Peyer's patch (tissue), 4 donors: ENCODE measurements at regions not wholly inside any gene's neighbourhood (a gene's known extent, or its start where the extent isn't known, plus 50 kb on each side); places are given as distances from the start of the nearest gene placed in this dataset.

Experiments
- POLR2A ChIP-seq, 2 donors: fragments of 450-650 bp; IDR thresholded peaks; one replicate each; pipeline ENCODE4 v1.5.1; 2017; ENCODE audit warnings: antibody characterized with exemption in 2 of 2, mild to moderate bottlenecking in 2 of 2, moderate library complexity in 2 of 2
- TF ChIP-seq, protein P1 (sequence below), 6 experiments: fragments of 450-650 bp in 4 of 6; fragments of 200-600 bp in 2 of 6; sonication (generic) in 1 of 6; IDR thresholded peaks; one replicate each; pipeline ENCODE4 v1.5.1; 2017 to 2019; ENCODE audit warnings: antibody characterized with exemption in 6 of 6, mild to moderate bottlenecking in 3 of 6, moderate library complexity in 1 of 6

DNA sequence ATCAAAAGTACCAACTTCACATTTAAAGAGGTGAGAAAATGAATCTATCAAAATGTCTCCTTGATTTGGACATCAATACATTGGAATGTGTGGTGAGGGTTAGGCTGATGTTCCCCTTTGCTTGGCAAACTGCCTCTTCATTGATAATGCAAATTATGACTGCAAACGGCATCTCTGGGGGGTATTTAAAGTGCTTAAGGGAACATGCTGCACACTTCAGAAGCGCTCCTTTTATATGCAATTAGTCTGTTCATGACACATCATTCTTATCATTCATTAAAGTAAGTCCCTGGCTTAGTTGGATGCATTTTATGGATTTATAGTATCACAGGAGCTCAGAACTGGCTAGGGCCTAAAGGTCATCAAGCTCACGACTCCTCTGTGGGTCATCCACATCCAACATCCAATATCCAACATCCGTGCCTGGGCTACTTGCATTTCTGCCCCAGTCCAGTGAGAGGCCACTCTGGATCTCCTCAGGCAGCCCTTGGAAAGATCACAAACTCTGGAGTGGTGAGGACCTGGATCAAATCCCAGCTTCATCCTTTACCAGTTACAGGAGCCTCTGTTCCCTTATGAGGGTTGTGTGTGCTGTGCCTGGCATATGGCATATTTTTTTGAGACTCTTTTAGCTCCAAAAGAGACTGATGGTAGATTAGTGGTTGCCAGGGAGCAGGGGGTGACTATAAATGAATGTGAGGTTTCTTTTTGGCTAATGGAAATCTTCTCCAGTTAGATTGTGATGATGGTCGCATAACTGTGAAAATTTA lies 136.8 kb upstream of the FOXB1 start:
- TF ChIP-seq, protein P1, sequence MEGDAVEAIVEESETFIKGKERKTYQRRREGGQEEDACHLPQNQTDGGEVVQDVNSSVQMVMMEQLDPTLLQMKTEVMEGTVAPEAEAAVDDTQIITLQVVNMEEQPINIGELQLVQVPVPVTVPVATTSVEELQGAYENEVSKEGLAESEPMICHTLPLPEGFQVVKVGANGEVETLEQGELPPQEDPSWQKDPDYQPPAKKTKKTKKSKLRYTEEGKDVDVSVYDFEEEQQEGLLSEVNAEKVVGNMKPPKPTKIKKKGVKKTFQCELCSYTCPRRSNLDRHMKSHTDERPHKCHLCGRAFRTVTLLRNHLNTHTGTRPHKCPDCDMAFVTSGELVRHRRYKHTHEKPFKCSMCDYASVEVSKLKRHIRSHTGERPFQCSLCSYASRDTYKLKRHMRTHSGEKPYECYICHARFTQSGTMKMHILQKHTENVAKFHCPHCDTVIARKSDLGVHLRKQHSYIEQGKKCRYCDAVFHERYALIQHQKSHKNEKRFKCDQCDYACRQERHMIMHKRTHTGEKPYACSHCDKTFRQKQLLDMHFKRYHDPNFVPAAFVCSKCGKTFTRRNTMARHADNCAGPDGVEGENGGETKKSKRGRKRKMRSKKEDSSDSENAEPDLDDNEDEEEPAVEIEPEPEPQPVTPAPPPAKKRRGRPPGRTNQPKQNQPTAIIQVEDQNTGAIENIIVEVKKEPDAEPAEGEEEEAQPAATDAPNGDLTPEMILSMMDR (IDR thresholded peaks at IDR 0.05), result no peak
- TF ChIP-seq POLR2A (IDR thresholded peaks at IDR 0.05), result no peak
